HG02571 (cell line): ENCODE measurements at regions not wholly inside any gene's neighbourhood (a gene's known extent, or its start where the extent isn't known, plus 50 kb on each side); places are given as distances from the start of the nearest gene placed in this dataset.
"Not testable (repeated sequence)": the region's sequence is repeated elsewhere in the genome, so short reads cannot be mapped to it uniquely, and the experiment has no call there.

Source experiments
- ATAC-seq: cut with Tn5 transposase; IDR thresholded peaks from one replicate; pipeline ENCODE4 v1.9.1; 2021; ENCODE audit warnings: mild to moderate bottlenecking, moderate library complexity; ENCODE audit not compliant: unreplicated experiment

GRCh38 chr2:2655453-2656114 is 324.5 kb upstream of the MYT1L start:
- ATAC-seq, result no peak

- no peak for ATAC-seq
Observed at GRCh38 chr2:2653231-2653630, 322.2 kb upstream of the MYT1L start.

- no peak for ATAC-seq
Observed at GRCh38 chr2:2650608-2651375, 319.7 kb upstream of the MYT1L start.

GRCh38 chr2:2649109-2650072 is 318.3 kb upstream of the MYT1L start:
- no peak for ATAC-seq

GRCh38 chr2:2648094-2648493 is 317.0 kb upstream of the MYT1L start:
- ATAC-seq, result no peak

GRCh38 chr2:2647141-2647541 is 316.1 kb upstream of the MYT1L start:
- no peak for ATAC-seq

GRCh38 chr2:2646433-2647051 is 315.5 kb upstream of the MYT1L start:
- no peak for ATAC-seq

GRCh38 chr2:2645162-2645855 is 314.2 kb upstream of the MYT1L start:
- no peak for ATAC-seq

- ATAC-seq, result not testable (repeated sequence)
Observed at GRCh38 chr2:2644751-2645150, 313.7 kb upstream of the MYT1L start.

GRCh38 chr2:2644040-2644439 is 313.0 kb upstream of the MYT1L start:
- ATAC-seq, result no peak

GRCh38 chr2:2642906-2643890 is 312.1 kb upstream of the MYT1L start:
- no peak for ATAC-seq

- ATAC-seq, result no peak
Observed at GRCh38 chr2:2641541-2642410, 310.7 kb upstream of the MYT1L start.

- no peak for ATAC-seq
Observed at GRCh38 chr2:2640818-2641217, 309.7 kb upstream of the MYT1L start.

- no peak for ATAC-seq
Observed at GRCh38 chr2:2640371-2640770, 309.3 kb upstream of the MYT1L start.

GRCh38 chr2:2639251-2640139 is 308.4 kb upstream of the MYT1L start:
- no peak for ATAC-seq

- ATAC-seq, result no peak
Observed at GRCh38 chr2:2638547-2639220, 307.6 kb upstream of the MYT1L start.

- ATAC-seq, result no peak
Observed at GRCh38 chr2:2636813-2637212, 305.7 kb upstream of the MYT1L start.
